ENCODE measurements at regions not wholly inside any gene's neighbourhood (a gene's known extent, or its start where the extent isn't known, plus 50 kb on each side); places are given as distances from the start of the nearest gene placed in this dataset.

- no peak for TF ChIP-seq POLR2AphosphoS5 (IDR thresholded peaks at IDR 0.05)
- TF ChIP-seq, protein P1, sequence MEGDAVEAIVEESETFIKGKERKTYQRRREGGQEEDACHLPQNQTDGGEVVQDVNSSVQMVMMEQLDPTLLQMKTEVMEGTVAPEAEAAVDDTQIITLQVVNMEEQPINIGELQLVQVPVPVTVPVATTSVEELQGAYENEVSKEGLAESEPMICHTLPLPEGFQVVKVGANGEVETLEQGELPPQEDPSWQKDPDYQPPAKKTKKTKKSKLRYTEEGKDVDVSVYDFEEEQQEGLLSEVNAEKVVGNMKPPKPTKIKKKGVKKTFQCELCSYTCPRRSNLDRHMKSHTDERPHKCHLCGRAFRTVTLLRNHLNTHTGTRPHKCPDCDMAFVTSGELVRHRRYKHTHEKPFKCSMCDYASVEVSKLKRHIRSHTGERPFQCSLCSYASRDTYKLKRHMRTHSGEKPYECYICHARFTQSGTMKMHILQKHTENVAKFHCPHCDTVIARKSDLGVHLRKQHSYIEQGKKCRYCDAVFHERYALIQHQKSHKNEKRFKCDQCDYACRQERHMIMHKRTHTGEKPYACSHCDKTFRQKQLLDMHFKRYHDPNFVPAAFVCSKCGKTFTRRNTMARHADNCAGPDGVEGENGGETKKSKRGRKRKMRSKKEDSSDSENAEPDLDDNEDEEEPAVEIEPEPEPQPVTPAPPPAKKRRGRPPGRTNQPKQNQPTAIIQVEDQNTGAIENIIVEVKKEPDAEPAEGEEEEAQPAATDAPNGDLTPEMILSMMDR (IDR thresholded peaks at IDR 0.05) = no peak
- TF ChIP-seq POLR2A (IDR thresholded peaks at IDR 0.05) = no peak
These were observed 106.7 kb upstream of the CCT8L2 start for GRCh38 chr22:16699326-16699725.

Data from upper lobe of left lung (tissue), 4 donors.